WERI-Rb-1 (cell line): ENCODE measurements at regions not wholly inside any gene's neighbourhood (a gene's known extent, or its start where the extent isn't known, plus 50 kb on each side); places are given as distances from the start of the nearest gene placed in this dataset.

ENCODE experiments used
- DNase-seq: peaks from one replicate; pipeline ENCODE4 v3.0.0-alpha.2; 2020
- H3K27ac ChIP-seq: fragments of 250-450 bp; sonication (Bioruptor Pico); 2 replicates; pipeline ENCODE4 v1.5.1; 2020; ENCODE audit warnings: mild to moderate bottlenecking, moderate library complexity
- H3K27me3 ChIP-seq: fragments of 250-450 bp; sonication (Bioruptor Pico); 2 replicates; pipeline ENCODE4 v1.5.1; 2021; ENCODE audit warnings: mild to moderate bottlenecking, low read depth, moderate library complexity; ENCODE audit not compliant: insufficient read depth, severe bottlenecking
- H3K36me3 ChIP-seq: fragments of 250-450 bp; sonication (Bioruptor Pico); 2 replicates; pipeline ENCODE4 v1.5.1; 2020; ENCODE audit warnings: mild to moderate bottlenecking, moderate library complexity
- H3K4me3 ChIP-seq: 2 replicates; pipeline ENCODE4 v1.5.1; 2011; ENCODE audit warnings: low read depth, mild to moderate bottlenecking, control low read depth, low read length
- H3K9me3 ChIP-seq: fragments of 250-450 bp; sonication (Bioruptor Pico); 2 replicates; pipeline ENCODE4 v1.5.1; 2021; ENCODE audit warnings: mild to moderate bottlenecking, moderate library complexity; ENCODE audit not compliant: severe bottlenecking
- TF ChIP-seq, protein P1 (sequence below): IDR thresholded peaks from 2 replicates; pipeline ENCODE4 v1.5.1; 2011; ENCODE audit warnings: low read depth, mild to moderate bottlenecking, control low read depth, inconsistent platforms, low read length

DNA sequence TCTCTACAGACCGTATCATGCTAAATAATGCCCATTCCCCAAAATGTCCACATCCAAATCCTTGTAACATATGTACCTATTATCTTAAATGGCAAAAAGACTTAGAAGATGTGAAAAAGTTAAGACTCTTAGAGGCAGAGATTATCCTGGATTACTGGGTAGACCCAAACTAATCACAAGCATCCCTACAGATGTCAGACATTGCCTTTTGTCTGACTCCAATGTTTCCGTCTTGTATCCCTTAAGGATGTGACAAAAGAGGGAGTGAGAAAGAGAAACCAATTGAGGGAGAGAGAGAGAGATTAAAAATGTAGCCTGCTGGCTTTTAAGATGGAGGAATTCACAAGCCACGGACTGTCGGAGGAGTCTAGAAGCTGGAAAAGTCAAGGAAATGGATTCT, 401.9 kb upstream of the FSTL5 start:
- H3K4me3 ChIP-seq: no peak overlapping the region
- H3K9me3 ChIP-seq: peaks cover 4% of the 10 kb centered on the region
- H3K27me3 ChIP-seq: no peaks in the 10 kb centered on the region
- no peaks in the 10 kb centered on the region for H3K36me3 ChIP-seq
- TF ChIP-seq, protein P1, sequence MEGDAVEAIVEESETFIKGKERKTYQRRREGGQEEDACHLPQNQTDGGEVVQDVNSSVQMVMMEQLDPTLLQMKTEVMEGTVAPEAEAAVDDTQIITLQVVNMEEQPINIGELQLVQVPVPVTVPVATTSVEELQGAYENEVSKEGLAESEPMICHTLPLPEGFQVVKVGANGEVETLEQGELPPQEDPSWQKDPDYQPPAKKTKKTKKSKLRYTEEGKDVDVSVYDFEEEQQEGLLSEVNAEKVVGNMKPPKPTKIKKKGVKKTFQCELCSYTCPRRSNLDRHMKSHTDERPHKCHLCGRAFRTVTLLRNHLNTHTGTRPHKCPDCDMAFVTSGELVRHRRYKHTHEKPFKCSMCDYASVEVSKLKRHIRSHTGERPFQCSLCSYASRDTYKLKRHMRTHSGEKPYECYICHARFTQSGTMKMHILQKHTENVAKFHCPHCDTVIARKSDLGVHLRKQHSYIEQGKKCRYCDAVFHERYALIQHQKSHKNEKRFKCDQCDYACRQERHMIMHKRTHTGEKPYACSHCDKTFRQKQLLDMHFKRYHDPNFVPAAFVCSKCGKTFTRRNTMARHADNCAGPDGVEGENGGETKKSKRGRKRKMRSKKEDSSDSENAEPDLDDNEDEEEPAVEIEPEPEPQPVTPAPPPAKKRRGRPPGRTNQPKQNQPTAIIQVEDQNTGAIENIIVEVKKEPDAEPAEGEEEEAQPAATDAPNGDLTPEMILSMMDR: no peak
- H3K27ac ChIP-seq: no peak overlapping the region; the same call in 1 of the 2 replicates
- DNase-seq: peak; percentile 24

DNA sequence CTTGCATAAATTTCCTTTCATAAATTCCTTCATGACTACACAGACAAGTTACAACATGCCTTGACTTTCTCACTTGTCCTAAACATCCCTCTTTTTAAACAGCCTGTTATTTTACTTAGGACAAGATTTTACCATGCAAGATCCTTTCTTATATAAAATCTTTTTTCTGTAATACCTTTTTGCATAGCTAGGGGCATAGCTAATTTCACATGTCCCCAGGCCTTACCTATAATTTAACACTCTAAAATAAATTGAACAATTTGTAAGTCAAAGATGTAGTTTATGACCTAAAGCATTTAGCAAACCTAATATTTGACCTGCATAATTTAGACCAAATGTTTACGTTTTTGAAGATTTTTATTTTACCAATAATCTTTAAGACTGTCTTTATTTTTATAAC, 396.3 kb upstream of the FSTL5 start:
- no peak overlapping the region for H3K27ac ChIP-seq
- H3K36me3 ChIP-seq: no peaks in the 10 kb centered on the region

DNA sequence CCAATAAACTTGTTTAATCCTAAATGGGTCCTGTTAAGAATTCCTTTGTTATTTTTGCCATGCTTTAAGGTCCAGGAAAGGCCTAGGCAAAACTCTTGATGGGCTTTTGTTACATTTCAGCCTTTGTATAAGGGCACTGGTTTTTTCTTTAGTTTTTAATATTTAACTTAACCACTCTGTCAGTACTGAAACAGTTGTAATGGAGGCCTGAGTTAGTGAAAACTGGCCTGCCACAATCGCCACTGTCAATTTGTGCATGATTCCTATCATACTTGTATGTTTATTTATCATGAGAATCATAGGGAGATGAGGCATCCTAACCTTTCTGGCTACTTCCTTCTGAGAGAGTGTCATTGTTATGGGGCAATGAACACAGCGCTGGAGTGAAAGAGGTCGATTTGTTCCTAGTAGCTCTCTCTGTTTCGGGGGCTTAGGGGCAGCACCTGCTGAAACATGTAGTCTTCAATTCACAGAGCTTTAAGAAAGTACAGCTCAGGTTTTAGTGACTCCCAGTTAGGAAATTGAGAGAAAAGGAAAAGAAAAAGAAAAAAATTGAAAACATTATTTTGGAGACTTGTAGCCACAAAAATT, 393.8 kb upstream of the FSTL5 start:
- H3K9me3 ChIP-seq: no peaks in the 10 kb centered on the region
- TF ChIP-seq, protein P1: no peak
- H3K4me3 ChIP-seq: no peak overlapping the region
- no peak overlapping the region for H3K27ac ChIP-seq
- H3K27me3 ChIP-seq: no peaks in the 10 kb centered on the region
- DNase-seq: no peak
- H3K36me3 ChIP-seq: no peaks in the 10 kb centered on the region

More for the DNA sequence above, 396.3 kb upstream of the FSTL5 start:
- DNase-seq: no peak
- no peaks in the 10 kb centered on the region for H3K9me3 ChIP-seq
- H3K27me3 ChIP-seq: no peaks in the 10 kb centered on the region
- H3K4me3 ChIP-seq: no peak overlapping the region
- TF ChIP-seq, protein P1: no peak

DNA sequence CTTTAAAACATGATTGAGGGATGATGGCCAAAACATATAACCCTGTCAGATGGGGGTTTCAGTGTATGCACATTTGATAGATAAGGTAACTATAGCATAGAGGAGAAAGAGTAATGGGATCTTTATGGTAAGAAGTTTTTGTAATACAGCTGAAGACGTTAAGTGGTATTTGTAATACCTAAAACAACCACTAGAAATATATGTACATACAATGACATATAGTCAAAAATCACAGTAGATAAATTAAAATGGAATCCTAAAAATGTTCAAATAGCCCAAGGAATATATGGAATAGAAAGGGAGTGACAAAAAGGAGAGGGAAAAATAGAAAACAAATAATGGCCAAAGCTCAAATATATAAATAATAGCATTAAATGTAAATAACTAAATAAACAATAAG, 371.3 kb upstream of the FSTL5 start:
- Histone ChIP-seq H3K9me3 (no peaks in the 10 kb centered on the region), H3K27ac (no peak overlapping the region), H3K4me3 (no peak overlapping the region), H3K27me3 (no peaks in the 10 kb centered on the region), H3K36me3 (no peaks in the 10 kb centered on the region)
- no peak for DNase-seq
- TF ChIP-seq, protein P1: no peak

DNA sequence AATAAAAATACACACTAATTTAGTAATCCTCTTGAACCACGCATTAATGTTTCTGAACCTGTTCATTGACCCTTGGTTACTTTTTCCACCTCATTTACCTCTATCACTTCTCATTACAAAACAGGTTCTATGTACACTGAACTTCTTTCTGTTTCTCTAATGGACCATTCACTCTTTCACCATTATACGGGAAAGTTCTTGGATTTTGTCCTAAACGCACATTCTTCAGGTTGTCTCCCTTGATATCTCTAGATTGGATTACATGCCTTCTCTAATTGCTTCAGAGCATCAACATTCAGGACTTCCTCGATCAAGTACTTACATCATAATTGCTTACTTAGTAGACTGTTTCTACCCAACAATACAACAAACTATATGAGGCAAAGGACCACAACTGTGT, 359.4 kb upstream of the FSTL5 start:
- TF ChIP-seq, protein P1: no peak
- no peak for DNase-seq
- H3K27ac ChIP-seq: no peak overlapping the region

DNA sequence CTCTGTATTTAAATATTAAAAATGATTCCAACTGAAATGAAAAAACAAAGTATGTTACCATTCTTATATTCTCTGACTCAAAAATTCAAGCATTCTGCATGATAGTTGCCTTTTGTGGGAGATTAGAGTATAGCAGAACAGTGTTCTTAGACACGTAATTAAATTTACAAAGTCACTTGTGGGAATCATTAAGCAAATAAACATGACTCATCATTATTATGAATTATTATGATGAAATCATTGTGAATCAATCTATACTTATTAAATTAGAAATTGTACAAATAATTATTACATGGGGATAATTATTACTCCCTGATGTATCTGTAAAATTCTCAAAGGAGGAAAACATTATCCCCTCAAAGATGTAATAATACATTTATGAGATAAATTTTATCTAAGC, 358.9 kb upstream of the FSTL5 start:
- H3K4me3 ChIP-seq: no peak overlapping the region
- TF ChIP-seq, protein P1: no peak
- H3K36me3 ChIP-seq: no peaks in the 10 kb centered on the region
- H3K27ac ChIP-seq: no peak overlapping the region
- no peaks in the 10 kb centered on the region for H3K27me3 ChIP-seq
- DNase-seq: no peak
- peaks cover 2% of the 10 kb centered on the region for H3K9me3 ChIP-seq

More for the DNA sequence above, 359.4 kb upstream of the FSTL5 start:
- H3K9me3 ChIP-seq: peaks cover 2% of the 10 kb centered on the region
- H3K36me3 ChIP-seq: no peaks in the 10 kb centered on the region
- H3K4me3 ChIP-seq: no peak overlapping the region
- H3K27me3 ChIP-seq: no peaks in the 10 kb centered on the region
